HepG2 (cell line): ENCODE measurements at regions not wholly inside any gene's neighbourhood (a gene's known extent, or its start where the extent isn't known, plus 50 kb on each side); places are given as distances from the start of the nearest gene placed in this dataset.

Experiments used
- ZIK1 ChIP-seq: sonication (generic); formaldehyde crosslinking; IDR thresholded peaks from 2 replicates; pipeline ENCODE4 v1.5.0; 2020; ENCODE audit warnings: mild to moderate bottlenecking, low read depth, missing genetic modification reagents, borderline replicate concordance
- ZNF766 ChIP-seq: sonication (generic); formaldehyde crosslinking; IDR thresholded peaks from 2 replicates; pipeline ENCODE4 v1.5.0; 2020; ENCODE audit warnings: missing genetic modification reagents, borderline replicate concordance
- TF ChIP-seq, protein P1 (sequence below): sonication (generic); formaldehyde crosslinking; IDR thresholded peaks from 2 replicates; pipeline ENCODE4 v1.4.0; 2020; ENCODE audit warnings: mild to moderate bottlenecking, missing genetic modification reagents, borderline replicate concordance
- TF ChIP-seq, protein P2 (sequence below): sonication (generic); formaldehyde crosslinking; IDR thresholded peaks from 2 replicates; pipeline ENCODE4 v1.5.0; 2020; ENCODE audit warnings: mild to moderate bottlenecking, missing genetic modification reagents
- TF ChIP-seq, protein P3 (sequence below): sonication (generic); formaldehyde crosslinking; conservative IDR thresholded peaks from 2 replicates; pipeline ENCODE4 v1.4.0; 2020; ENCODE audit warnings: mild to moderate bottlenecking, missing genetic modification reagents, moderate library complexity
- TF ChIP-seq, protein P4 (sequence below), 2 experiments: fragments of 450-650 bp in 1 of 2; sonication (generic) in 1 of 2; formaldehyde crosslinking in 1 of 2; IDR thresholded peaks; 2 replicates each; pipeline versions ENCODE4 v1.6.1 to v1.8.0; 2016 to 2022; ENCODE audit warnings: antibody characterized with exemption in 1 of 2, mild to moderate bottlenecking in 1 of 2, missing genetic modification reagents in 1 of 2

DNA sequence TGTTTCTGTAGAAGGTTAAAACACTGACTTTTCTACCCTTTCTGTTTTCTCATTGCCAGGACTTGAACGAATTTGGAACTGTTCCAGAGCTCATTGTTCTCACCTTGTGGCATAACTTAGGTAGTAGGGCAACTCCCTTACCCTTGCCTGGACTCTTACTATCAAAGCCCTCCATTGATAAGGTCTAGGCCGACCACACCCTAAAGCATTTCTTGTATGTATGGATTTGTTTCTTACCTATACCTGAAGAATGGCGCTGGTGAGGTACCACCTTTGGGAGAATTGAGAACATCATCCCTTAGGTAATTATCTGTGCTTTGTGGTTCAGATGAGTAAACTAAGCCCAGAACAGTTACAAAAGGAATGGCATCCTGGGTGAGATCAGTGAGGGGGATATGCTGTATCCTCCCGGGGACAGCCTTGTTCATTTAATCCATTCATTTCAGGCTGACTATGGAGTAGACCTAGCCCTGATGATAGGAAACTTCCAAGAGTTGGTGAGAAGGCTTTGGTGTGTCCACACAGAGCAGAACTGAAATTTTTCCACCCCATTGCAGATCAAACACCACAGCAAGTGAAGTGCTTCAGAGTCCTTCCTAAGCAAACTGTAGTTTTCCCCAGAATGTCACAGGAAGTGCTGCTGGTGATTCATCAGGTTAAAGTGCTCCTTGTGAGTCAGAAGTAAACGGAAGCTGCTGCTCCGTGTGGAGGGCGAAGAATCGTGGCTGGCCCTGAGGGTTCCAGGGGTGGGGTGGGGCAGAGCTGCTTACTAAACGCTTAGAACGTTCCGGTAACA is 113.0 kb downstream of the TEX26 start (continued):
- TF ChIP-seq, protein P1, sequence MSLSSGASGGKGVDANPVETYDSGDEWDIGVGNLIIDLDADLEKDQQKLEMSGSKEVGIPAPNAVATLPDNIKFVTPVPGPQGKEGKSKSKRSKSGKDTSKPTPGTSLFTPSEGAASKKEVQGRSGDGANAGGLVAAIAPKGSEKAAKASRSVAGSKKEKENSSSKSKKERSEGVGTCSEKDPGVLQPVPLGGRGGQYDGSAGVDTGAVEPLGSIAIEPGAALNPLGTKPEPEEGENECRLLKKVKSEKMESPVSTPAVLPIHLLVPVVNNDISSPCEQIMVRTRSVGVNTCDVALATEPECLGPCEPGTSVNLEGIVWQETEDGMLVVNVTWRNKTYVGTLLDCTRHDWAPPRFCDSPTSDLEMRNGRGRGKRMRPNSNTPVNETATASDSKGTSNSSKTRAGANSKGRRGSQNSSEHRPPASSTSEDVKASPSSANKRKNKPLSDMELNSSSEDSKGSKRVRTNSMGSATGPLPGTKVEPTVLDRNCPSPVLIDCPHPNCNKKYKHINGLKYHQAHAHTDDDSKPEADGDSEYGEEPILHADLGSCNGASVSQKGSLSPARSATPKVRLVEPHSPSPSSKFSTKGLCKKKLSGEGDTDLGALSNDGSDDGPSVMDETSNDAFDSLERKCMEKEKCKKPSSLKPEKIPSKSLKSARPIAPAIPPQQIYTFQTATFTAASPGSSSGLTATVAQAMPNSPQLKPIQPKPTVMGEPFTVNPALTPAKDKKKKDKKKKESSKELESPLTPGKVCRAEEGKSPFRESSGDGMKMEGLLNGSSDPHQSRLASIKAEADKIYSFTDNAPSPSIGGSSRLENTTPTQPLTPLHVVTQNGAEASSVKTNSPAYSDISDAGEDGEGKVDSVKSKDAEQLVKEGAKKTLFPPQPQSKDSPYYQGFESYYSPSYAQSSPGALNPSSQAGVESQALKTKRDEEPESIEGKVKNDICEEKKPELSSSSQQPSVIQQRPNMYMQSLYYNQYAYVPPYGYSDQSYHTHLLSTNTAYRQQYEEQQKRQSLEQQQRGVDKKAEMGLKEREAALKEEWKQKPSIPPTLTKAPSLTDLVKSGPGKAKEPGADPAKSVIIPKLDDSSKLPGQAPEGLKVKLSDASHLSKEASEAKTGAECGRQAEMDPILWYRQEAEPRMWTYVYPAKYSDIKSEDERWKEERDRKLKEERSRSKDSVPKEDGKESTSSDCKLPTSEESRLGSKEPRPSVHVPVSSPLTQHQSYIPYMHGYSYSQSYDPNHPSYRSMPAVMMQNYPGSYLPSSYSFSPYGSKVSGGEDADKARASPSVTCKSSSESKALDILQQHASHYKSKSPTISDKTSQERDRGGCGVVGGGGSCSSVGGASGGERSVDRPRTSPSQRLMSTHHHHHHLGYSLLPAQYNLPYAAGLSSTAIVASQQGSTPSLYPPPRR (CRISPR knock-in tag) = no peak
- TF ChIP-seq, protein P2, sequence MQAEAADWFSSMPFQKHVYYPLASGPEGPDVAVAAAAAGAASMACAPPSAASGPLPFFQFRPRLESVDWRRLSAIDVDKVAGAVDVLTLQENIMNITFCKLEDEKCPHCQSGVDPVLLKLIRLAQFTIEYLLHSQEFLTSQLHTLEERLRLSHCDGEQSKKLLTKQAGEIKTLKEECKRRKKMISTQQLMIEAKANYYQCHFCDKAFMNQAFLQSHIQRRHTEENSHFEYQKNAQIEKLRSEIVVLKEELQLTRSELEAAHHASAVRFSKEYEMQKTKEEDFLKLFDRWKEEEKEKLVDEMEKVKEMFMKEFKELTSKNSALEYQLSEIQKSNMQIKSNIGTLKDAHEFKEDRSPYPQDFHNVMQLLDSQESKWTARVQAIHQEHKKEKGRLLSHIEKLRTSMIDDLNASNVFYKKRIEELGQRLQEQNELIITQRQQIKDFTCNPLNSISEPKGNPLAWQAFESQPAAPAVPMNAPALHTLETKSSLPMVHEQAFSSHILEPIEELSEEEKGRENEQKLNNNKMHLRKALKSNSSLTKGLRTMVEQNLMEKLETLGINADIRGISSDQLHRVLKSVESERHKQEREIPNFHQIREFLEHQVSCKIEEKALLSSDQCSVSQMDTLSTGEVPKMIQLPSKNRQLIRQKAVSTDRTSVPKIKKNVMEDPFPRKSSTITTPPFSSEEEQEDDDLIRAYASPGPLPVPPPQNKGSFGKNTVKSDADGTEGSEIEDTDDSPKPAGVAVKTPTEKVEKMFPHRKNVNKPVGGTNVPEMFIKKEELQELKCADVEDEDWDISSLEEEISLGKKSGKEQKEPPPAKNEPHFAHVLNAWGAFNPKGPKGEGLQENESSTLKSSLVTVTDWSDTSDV = no peak
- TF ChIP-seq ZIK1 (CRISPR knock-in tag) (no peak), ZNF766 (no peak)
- TF ChIP-seq, protein P3, sequence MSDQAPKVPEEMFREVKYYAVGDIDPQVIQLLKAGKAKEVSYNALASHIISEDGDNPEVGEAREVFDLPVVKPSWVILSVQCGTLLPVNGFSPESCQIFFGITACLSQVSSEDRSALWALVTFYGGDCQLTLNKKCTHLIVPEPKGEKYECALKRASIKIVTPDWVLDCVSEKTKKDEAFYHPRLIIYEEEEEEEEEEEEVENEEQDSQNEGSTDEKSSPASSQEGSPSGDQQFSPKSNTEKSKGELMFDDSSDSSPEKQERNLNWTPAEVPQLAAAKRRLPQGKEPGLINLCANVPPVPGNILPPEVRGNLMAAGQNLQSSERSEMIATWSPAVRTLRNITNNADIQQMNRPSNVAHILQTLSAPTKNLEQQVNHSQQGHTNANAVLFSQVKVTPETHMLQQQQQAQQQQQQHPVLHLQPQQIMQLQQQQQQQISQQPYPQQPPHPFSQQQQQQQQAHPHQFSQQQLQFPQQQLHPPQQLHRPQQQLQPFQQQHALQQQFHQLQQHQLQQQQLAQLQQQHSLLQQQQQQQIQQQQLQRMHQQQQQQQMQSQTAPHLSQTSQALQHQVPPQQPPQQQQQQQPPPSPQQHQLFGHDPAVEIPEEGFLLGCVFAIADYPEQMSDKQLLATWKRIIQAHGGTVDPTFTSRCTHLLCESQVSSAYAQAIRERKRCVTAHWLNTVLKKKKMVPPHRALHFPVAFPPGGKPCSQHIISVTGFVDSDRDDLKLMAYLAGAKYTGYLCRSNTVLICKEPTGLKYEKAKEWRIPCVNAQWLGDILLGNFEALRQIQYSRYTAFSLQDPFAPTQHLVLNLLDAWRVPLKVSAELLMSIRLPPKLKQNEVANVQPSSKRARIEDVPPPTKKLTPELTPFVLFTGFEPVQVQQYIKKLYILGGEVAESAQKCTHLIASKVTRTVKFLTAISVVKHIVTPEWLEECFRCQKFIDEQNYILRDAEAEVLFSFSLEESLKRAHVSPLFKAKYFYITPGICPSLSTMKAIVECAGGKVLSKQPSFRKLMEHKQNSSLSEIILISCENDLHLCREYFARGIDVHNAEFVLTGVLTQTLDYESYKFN = 0 out of 2 replicates have a peak, but pooled peaks have one; percentile 21
- TF ChIP-seq, protein P4, sequence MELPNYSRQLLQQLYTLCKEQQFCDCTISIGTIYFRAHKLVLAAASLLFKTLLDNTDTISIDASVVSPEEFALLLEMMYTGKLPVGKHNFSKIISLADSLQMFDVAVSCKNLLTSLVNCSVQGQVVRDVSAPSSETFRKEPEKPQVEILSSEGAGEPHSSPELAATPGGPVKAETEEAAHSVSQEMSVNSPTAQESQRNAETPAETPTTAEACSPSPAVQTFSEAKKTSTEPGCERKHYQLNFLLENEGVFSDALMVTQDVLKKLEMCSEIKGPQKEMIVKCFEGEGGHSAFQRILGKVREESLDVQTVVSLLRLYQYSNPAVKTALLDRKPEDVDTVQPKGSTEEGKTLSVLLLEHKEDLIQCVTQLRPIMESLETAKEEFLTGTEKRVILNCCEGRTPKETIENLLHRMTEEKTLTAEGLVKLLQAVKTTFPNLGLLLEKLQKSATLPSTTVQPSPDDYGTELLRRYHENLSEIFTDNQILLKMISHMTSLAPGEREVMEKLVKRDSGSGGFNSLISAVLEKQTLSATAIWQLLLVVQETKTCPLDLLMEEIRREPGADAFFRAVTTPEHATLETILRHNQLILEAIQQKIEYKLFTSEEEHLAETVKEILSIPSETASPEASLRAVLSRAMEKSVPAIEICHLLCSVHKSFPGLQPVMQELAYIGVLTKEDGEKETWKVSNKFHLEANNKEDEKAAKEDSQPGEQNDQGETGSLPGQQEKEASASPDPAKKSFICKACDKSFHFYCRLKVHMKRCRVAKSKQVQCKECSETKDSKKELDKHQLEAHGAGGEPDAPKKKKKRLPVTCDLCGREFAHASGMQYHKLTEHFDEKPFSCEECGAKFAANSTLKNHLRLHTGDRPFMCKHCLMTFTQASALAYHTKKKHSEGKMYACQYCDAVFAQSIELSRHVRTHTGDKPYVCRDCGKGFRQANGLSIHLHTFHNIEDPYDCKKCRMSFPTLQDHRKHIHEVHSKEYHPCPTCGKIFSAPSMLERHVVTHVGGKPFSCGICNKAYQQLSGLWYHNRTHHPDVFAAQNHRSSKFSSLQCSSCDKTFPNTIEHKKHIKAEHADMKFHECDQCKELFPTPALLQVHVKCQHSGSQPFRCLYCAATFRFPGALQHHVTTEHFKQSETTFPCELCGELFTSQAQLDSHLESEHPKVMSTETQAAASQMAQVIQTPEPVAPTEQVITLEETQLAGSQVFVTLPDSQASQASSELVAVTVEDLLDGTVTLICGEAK (IDR thresholded peaks at IDR 0.05) = no peak
- TF ChIP-seq, protein P4 (CRISPR knock-in tag; IDR thresholded peaks at IDR 0.05) = no peak
